Heart right ventricle (tissue), 16 donors: ENCODE measurements at regions not wholly inside any gene's neighbourhood (a gene's known extent, or its start where the extent isn't known, plus 50 kb on each side); places are given as distances from the start of the nearest gene placed in this dataset.

Experiments used
- ATAC-seq, 8 donors: fragments of 200-7000 bp; cut with Tn5 transposase; one replicate each; pipeline ENCODE4 v1.9.1; 2020; ENCODE audit warnings: mild to moderate bottlenecking in 8 of 8, moderate library complexity in 8 of 8, moderate number of reproducible peaks in 1 of 8
- DNase-seq, 2 donors: peaks; one replicate each; pipeline ENCODE4 v3.0.0-alpha.2; 2020
- H3K27ac ChIP-seq, 10 donors: fragments of 200-600 bp; sonication (generic) in 2 of 10; one replicate each; pipeline versions ENCODE4 v1.5.0 to v1.8.0; 2020 to 2022; ENCODE audit warnings: mild to moderate bottlenecking in 3 of 10
- H3K27me3 ChIP-seq, 7 donors: fragments of 200-600 bp; one replicate each; pipeline ENCODE4 v1.8.0; 2021 to 2022; ENCODE audit warnings: mild to moderate bottlenecking in 2 of 7
- H3K36me3 ChIP-seq, 9 donors: fragments of 200-600 bp; sonication (generic) in 1 of 9; one replicate each; pipeline versions ENCODE4 v1.5.0 to v1.8.0; 2020 to 2022; ENCODE audit warnings: mild to moderate bottlenecking in 2 of 9
- H3K4me1 ChIP-seq, 9 donors: fragments of 200-600 bp; sonication (generic) in 1 of 9; one replicate each; pipeline versions ENCODE4 v1.5.0 to v1.8.0; 2020 to 2022; ENCODE audit warnings: mild to moderate bottlenecking in 4 of 9
- H3K4me3 ChIP-seq, 10 donors: fragments of 200-600 bp; sonication (generic) in 2 of 10; one replicate each; pipeline versions ENCODE4 v1.5.0 to v1.8.0; 2020 to 2022; ENCODE audit warnings: mild to moderate bottlenecking in 7 of 10, moderate library complexity in 2 of 10
- H3K9me3 ChIP-seq, 11 donors: fragments of 200-600 bp in 10 of 11; sonication (generic) in 2 of 11; one replicate each; pipeline versions ENCODE4 v1.5.0 to v1.8.0; 2013 to 2022; ENCODE audit warnings: mild to moderate bottlenecking in 2 of 11, control low read depth in 1 of 11, moderate library complexity in 1 of 11
- CTCF ChIP-seq, 9 donors: fragments of 200-600 bp; sonication (generic) in 2 of 9; IDR thresholded peaks; one replicate each; pipeline versions ENCODE4 v1.5.0 to v1.8.0; 2021 to 2022; ENCODE audit warnings: antibody characterized with exemption in 9 of 9, mild to moderate bottlenecking in 5 of 9, moderate library complexity in 1 of 9
- WGBS, 2 donors: extraction: QIAGEN DNeasy Blood & Tissue Kit; methylation state at CpG; one replicate each; pipeline ENCODE4 v1.1.7; 2013; ENCODE audit warnings: inconsistent platforms in 1 of 2; 5-methylcytosine and 5-hydroxymethylcytosine counted together
- intact Hi-C, 10 donors: fragments of 100-400 bp; cut with DNase I; formaldehyde crosslinking; loops; one replicate each; pipeline versions ENCODE4 v1.11.1 to v1.14.2; 2022
- donor health status: Arrhythmogenic right ventricular cardiomyopathy.
- donor health status: ischemic (EF 13 %, LVEDD 7.1; RV severe dilation, severe dysfunction).
- donor health status: healthy with polysubstance abuse.
- donor health status: DM: no; HTN: yes; CAD: no.
- donor health status: DM: no; HTN: no; CAD: no.
- donor health status: ischemic (EF 25% LVEDD 6.9; RV normal size, moderate dysfunction).
- donor health status: ischemic (EF 25% LVEDD 5.7; RV mildly dilated, moderate dysfunction).
- donor health status: healthy.
- donor health status: DM: yes; HTN: yes; CAD: no.
- donor health status: Ischemic cardiomyopathy.
- donor health status: ischemic (EF 35%, LVEDD 5.7; RV mildly dilated, moderate dysfunction).
- donor health status: nonischemic (EF 11% LVEDD 7.7; RV severe dilation, severe dysfunction).
- donor health status: DM: yes; HTN: yes; CAD: no.
- donor health status: PGD.
- donor health status: ischemic (EF 29% LVEDD 5.4; RV normal size, mild dysfunction).
- donor health status: nonischemic (EF 23%, LVEDD 6.1; RV moderate dilation, normal function).

GRCh38 chr16:85279402-85279801, 167.1 kb upstream of the CIBAR2 start:
- Histone ChIP-seq H3K27me3 (no peaks in the 10 kb centered on the region), H3K9me3 (no peaks in the 10 kb centered on the region), H3K4me3 (no peak overlapping the region), H3K4me1 (peaks cover 0 to 25% (median 0%) of the 10 kb centered on the region in 9 donors), H3K36me3 (no peaks in the 10 kb centered on the region), H3K27ac (no peak overlapping the region)
- no peak for ATAC-seq
- TF ChIP-seq CTCF (IDR thresholded peaks at IDR 0.05): no peak
- no peak for DNase-seq
- intact Hi-C loops: loop anchor here in 7 of 10 donors (10.0 kb wide), 2 partner anchors 335 to 435 kb away; partner anchors contain the start of gene GSE1 (in 1 of the 7)
- WGBS, 2 donors: 94 to 95% methylated on average over 4 of the region's 4 CpGs

GRCh38 chr16:85279825-85280545, 167.7 kb upstream of the CIBAR2 start:
- Histone ChIP-seq H3K4me1 (peaks cover 0 to 24% (median 0%) of the 10 kb centered on the region in 9 donors), H3K9me3 (no peaks in the 10 kb centered on the region), H3K27me3 (no peaks in the 10 kb centered on the region), H3K36me3 (no peaks in the 10 kb centered on the region), H3K27ac (no peak overlapping the region), H3K4me3 (no peak overlapping the region)
- peak; percentile 4 to 43 (median 22) for ATAC-seq
- intact Hi-C loops: loop anchor here in 7 of 10 donors (10.0 kb wide), 2 partner anchors 335 to 435 kb away; partner anchors contain the start of gene GSE1 (in 1 of the 7)
- WGBS, 2 donors: 84% methylated on average over 21 of the region's 21 CpGs
- no peak for TF ChIP-seq CTCF (IDR thresholded peaks at IDR 0.05)
- peak; percentile 46 to 72 for DNase-seq

- H3K36me3 ChIP-seq: no peaks in the 10 kb centered on the region
- peaks cover 0 to 21% (median 6%) of the 10 kb centered on the region in 9 donors for H3K4me1 ChIP-seq
- no peaks in the 10 kb centered on the region for H3K27me3 ChIP-seq
- H3K27ac ChIP-seq: no peak overlapping the region
- no peak overlapping the region for H3K4me3 ChIP-seq
- TF ChIP-seq CTCF (IDR thresholded peaks at IDR 0.05): no peak
- H3K9me3 ChIP-seq: no peaks in the 10 kb centered on the region
- DNase-seq (no peak), ATAC-seq (no peak)
- 83 to 85% methylated on average over 9 of the region's 9 CpGs for WGBS, 2 donors
- intact Hi-C loops: no loop called here
Measured at GRCh38 chr16:85281181-85281580, 168.9 kb upstream of the CIBAR2 start.

GRCh38 chr16:85282842-85283241, 170.6 kb upstream of the CIBAR2 start:
- H3K4me1 ChIP-seq: peaks cover 0 to 35% (median 18%) of the 10 kb centered on the region in 9 donors

More at GRCh38 chr16:85282842-85283241, 170.6 kb upstream of the CIBAR2 start:
- intact Hi-C loops: no loop called here
- Histone ChIP-seq H3K27me3 (no peaks in the 10 kb centered on the region), H3K36me3 (no peaks in the 10 kb centered on the region), H3K4me3 (no peak overlapping the region), H3K9me3 (no peaks in the 10 kb centered on the region), H3K27ac (no peak overlapping the region)
- 88 to 93% methylated on average over 8 of the region's 8 CpGs for WGBS, 2 donors
- no peak for TF ChIP-seq CTCF (IDR thresholded peaks at IDR 0.05)
- DNase-seq (no peak), ATAC-seq (no peak)
